ENCODE measurements at regions not wholly inside any gene's neighbourhood (a gene's known extent, or its start where the extent isn't known, plus 50 kb on each side); places are given as distances from the start of the nearest gene placed in this dataset.

- H3K79me1 ChIP-seq (ENCODE audit: low read depth, low read length), result peaks cover 1% of the 10 kb centered on the region
- no peak overlapping the region for H3K4me3 ChIP-seq (ENCODE audit: low read length in 2 of 2)
- no peak overlapping the region for H3K9ac ChIP-seq (ENCODE audit: low read depth, low read length, poor library complexity)
- no CpG with 5 or more reads among the region's 1 CpG for WGBS, 2 donors (ENCODE audit: extremely low coverage in 2 of 2, insufficient read length in 2 of 2, insufficient replicate concordance in 1 of 2)
- H3K27ac ChIP-seq (replicated peaks; ENCODE audit: low read length), result no peak overlapping the region
- H3K4me1 ChIP-seq (ENCODE audit: control insufficient read depth in 2 of 2, insufficient read depth in 1 of 2, low read depth in 1 of 2, low read length in 2 of 2), result no peaks in the 10 kb centered on the region
- H3K27me3 ChIP-seq (ENCODE audit: control insufficient read depth in 3 of 3, insufficient read depth in 3 of 3, low read depth in 1 of 3, low read length in 3 of 3), result no peaks in the 10 kb centered on the region
- H2BK12ac ChIP-seq (ENCODE audit: low read length), result no peak overlapping the region
- no peak overlapping the region for H2BK5ac ChIP-seq (ENCODE audit: low read length)
- H2BK15ac ChIP-seq (ENCODE audit: low read length), result no peak overlapping the region
- H4K91ac ChIP-seq (ENCODE audit: low read depth, low read length, poor library complexity), result no peak overlapping the region
- H3K14ac ChIP-seq (ENCODE audit: low read length), result no peak overlapping the region
- no peak overlapping the region for H2AK5ac ChIP-seq (ENCODE audit: low read depth, low read length)
- no peak overlapping the region for H4K8ac ChIP-seq (ENCODE audit: low read depth, low read length)
- H3K9me3 ChIP-seq (replicated peaks in 1 of 2; ENCODE audit: control insufficient read depth in 2 of 2, insufficient read depth in 1 of 2, low read depth in 1 of 2, low read length in 2 of 2), result no peaks in the 10 kb centered on the region
- H3K18ac ChIP-seq (ENCODE audit: low read length), result no peak overlapping the region
- no peak overlapping the region for H2AFZ ChIP-seq (ENCODE audit: low read length)
- no peaks in the 10 kb centered on the region for H3K36me3 ChIP-seq (replicated peaks in 1 of 2; ENCODE audit: control insufficient read depth in 2 of 2, insufficient read depth in 2 of 2, low read length in 2 of 2)
- no peak overlapping the region for H3K23ac ChIP-seq (ENCODE audit: low read depth, low read length, poor library complexity)
- H3K4me2 ChIP-seq (ENCODE audit: insufficient read depth, low read length, poor library complexity, severe bottlenecking), result no peak overlapping the region
- no peak overlapping the region for H2BK120ac ChIP-seq (ENCODE audit: low read depth, low read length)
- no peak for DNase-seq (ENCODE audit: low spot score)
- no peak overlapping the region for H3K4ac ChIP-seq (ENCODE audit: low read length)
Observed at GRCh38 chr10:57986422-57986821, 281.3 kb downstream of the IPMK start.

- H3K9ac ChIP-seq (ENCODE audit: low read depth, low read length, poor library complexity), result no peak overlapping the region
- no peak overlapping the region for H3K23ac ChIP-seq (ENCODE audit: low read depth, low read length, poor library complexity)
- no peak overlapping the region for H3K27ac ChIP-seq (replicated peaks; ENCODE audit: low read length)
- no peak overlapping the region for H3K18ac ChIP-seq (ENCODE audit: low read length)
- H3K14ac ChIP-seq (ENCODE audit: low read length), result no peak overlapping the region
- H3K36me3 ChIP-seq (replicated peaks in 1 of 2; ENCODE audit: control insufficient read depth in 2 of 2, insufficient read depth in 2 of 2, low read length in 2 of 2), result no peaks in the 10 kb centered on the region
- H2AK5ac ChIP-seq (ENCODE audit: low read depth, low read length), result no peak overlapping the region
- no CpG with 5 or more reads among the region's 3 CpGs for WGBS, 2 donors (ENCODE audit: extremely low coverage in 2 of 2, insufficient read length in 2 of 2, insufficient replicate concordance in 1 of 2)
- H3K79me1 ChIP-seq (ENCODE audit: low read depth, low read length), result peaks cover 1% of the 10 kb centered on the region
- H3K4me1 ChIP-seq (ENCODE audit: control insufficient read depth in 2 of 2, insufficient read depth in 1 of 2, low read depth in 1 of 2, low read length in 2 of 2), result no peaks in the 10 kb centered on the region
- H2BK15ac ChIP-seq (ENCODE audit: low read length), result no peak overlapping the region
- H4K8ac ChIP-seq (ENCODE audit: low read depth, low read length), result no peak overlapping the region
- H3K27me3 ChIP-seq (ENCODE audit: control insufficient read depth in 3 of 3, insufficient read depth in 3 of 3, low read depth in 1 of 3, low read length in 3 of 3), result no peaks in the 10 kb centered on the region
- no peak overlapping the region for H2BK12ac ChIP-seq (ENCODE audit: low read length)
- no peak overlapping the region for H3K4me2 ChIP-seq (ENCODE audit: insufficient read depth, low read length, poor library complexity, severe bottlenecking)
- no peak for DNase-seq (ENCODE audit: low spot score)
- H3K4me3 ChIP-seq (ENCODE audit: low read length in 2 of 2), result no peak overlapping the region
- no peak overlapping the region for H2BK5ac ChIP-seq (ENCODE audit: low read length)
- no peak overlapping the region for H2AFZ ChIP-seq (ENCODE audit: low read length)
- H3K9me3 ChIP-seq (replicated peaks in 1 of 2; ENCODE audit: control insufficient read depth in 2 of 2, insufficient read depth in 1 of 2, low read depth in 1 of 2, low read length in 2 of 2), result no peaks in the 10 kb centered on the region
- H3K4ac ChIP-seq (ENCODE audit: low read length), result no peak overlapping the region
- H4K91ac ChIP-seq (ENCODE audit: low read depth, low read length, poor library complexity), result no peak overlapping the region
- H2BK120ac ChIP-seq (ENCODE audit: low read depth, low read length), result no peak overlapping the region
Observed at GRCh38 chr10:57983281-57983791, 284.4 kb downstream of the IPMK start.

GRCh38 chr10:57982091-57982490 lies 285.6 kb downstream of the IPMK start:
- Histone ChIP-seq H2BK120ac (ENCODE audit: low read depth, low read length) (no peak overlapping the region), H3K27me3 (ENCODE audit: control insufficient read depth in 3 of 3, insufficient read depth in 3 of 3, low read depth in 1 of 3, low read length in 3 of 3) (no peaks in the 10 kb centered on the region), H4K91ac (ENCODE audit: low read depth, low read length, poor library complexity) (no peak overlapping the region), H3K4me1 (ENCODE audit: control insufficient read depth in 2 of 2, insufficient read depth in 1 of 2, low read depth in 1 of 2, low read length in 2 of 2) (no peaks in the 10 kb centered on the region), H3K23ac (ENCODE audit: low read depth, low read length, poor library complexity) (no peak overlapping the region), H2BK15ac (ENCODE audit: low read length) (no peak overlapping the region), H3K9me3 (replicated peaks in 1 of 2; ENCODE audit: control insufficient read depth in 2 of 2, insufficient read depth in 1 of 2, low read depth in 1 of 2, low read length in 2 of 2) (no peaks in the 10 kb centered on the region), H3K14ac (ENCODE audit: low read length) (no peak overlapping the region), H3K4ac (ENCODE audit: low read length) (no peak overlapping the region), H2AK5ac (ENCODE audit: low read depth, low read length) (no peak overlapping the region), H3K4me3 (ENCODE audit: low read length in 2 of 2) (no peak overlapping the region), H2BK5ac (ENCODE audit: low read length) (no peak overlapping the region), H3K18ac (ENCODE audit: low read length) (no peak overlapping the region), H3K36me3 (replicated peaks in 1 of 2; ENCODE audit: control insufficient read depth in 2 of 2, insufficient read depth in 2 of 2, low read length in 2 of 2) (no peaks in the 10 kb centered on the region), H2AFZ (ENCODE audit: low read length) (no peak overlapping the region), H3K27ac (replicated peaks; ENCODE audit: low read length) (no peak overlapping the region), H3K9ac (ENCODE audit: low read depth, low read length, poor library complexity) (no peak overlapping the region), H3K79me1 (ENCODE audit: low read depth, low read length) (peaks cover 1% of the 10 kb centered on the region), H4K8ac (ENCODE audit: low read depth, low read length) (no peak overlapping the region), H2BK12ac (ENCODE audit: low read length) (no peak overlapping the region), H3K4me2 (ENCODE audit: insufficient read depth, low read length, poor library complexity, severe bottlenecking) (no peak overlapping the region)
- no CpG with 5 or more reads among the region's 3 CpGs for whole genome bisulfite sequencing, 2 donors (ENCODE audit: extremely low coverage in 2 of 2, insufficient read length in 2 of 2, insufficient replicate concordance in 1 of 2)
- no peak for DNase-seq (ENCODE audit: low spot score)

- no peak overlapping the region for H2BK15ac ChIP-seq (ENCODE audit: low read length)
- H3K9me3 ChIP-seq (replicated peaks in 1 of 2; ENCODE audit: control insufficient read depth in 2 of 2, insufficient read depth in 1 of 2, low read depth in 1 of 2, low read length in 2 of 2), result no peaks in the 10 kb centered on the region
- H3K27ac ChIP-seq (replicated peaks; ENCODE audit: low read length), result no peak overlapping the region
- no peak overlapping the region for H3K4ac ChIP-seq (ENCODE audit: low read length)
- no peak overlapping the region for H2BK5ac ChIP-seq (ENCODE audit: low read length)
- H3K4me3 ChIP-seq (ENCODE audit: low read length in 2 of 2), result no peak overlapping the region
- no peak for DNase-seq (ENCODE audit: low spot score)
- H2AFZ ChIP-seq (ENCODE audit: low read length), result no peak overlapping the region
- no peak overlapping the region for H3K18ac ChIP-seq (ENCODE audit: low read length)
- no peaks in the 10 kb centered on the region for H3K4me1 ChIP-seq (ENCODE audit: control insufficient read depth in 2 of 2, insufficient read depth in 1 of 2, low read depth in 1 of 2, low read length in 2 of 2)
- no peak overlapping the region for H2AK5ac ChIP-seq (ENCODE audit: low read depth, low read length)
- H3K36me3 ChIP-seq (replicated peaks in 1 of 2; ENCODE audit: control insufficient read depth in 2 of 2, insufficient read depth in 2 of 2, low read length in 2 of 2), result no peaks in the 10 kb centered on the region
- no peak overlapping the region for H3K23ac ChIP-seq (ENCODE audit: low read depth, low read length, poor library complexity)
- no peak overlapping the region for H3K4me2 ChIP-seq (ENCODE audit: insufficient read depth, low read length, poor library complexity, severe bottlenecking)
- H4K91ac ChIP-seq (ENCODE audit: low read depth, low read length, poor library complexity), result no peak overlapping the region
- H3K79me1 ChIP-seq (ENCODE audit: low read depth, low read length), result peaks cover 1% of the 10 kb centered on the region
- no peak overlapping the region for H3K9ac ChIP-seq (ENCODE audit: low read depth, low read length, poor library complexity)
- WGBS, 2 donors (ENCODE audit: extremely low coverage in 2 of 2, insufficient read length in 2 of 2, insufficient replicate concordance in 1 of 2), result no CpG with 5 or more reads among the region's 2 CpGs
- H4K8ac ChIP-seq (ENCODE audit: low read depth, low read length), result no peak overlapping the region
- H2BK120ac ChIP-seq (ENCODE audit: low read depth, low read length), result no peak overlapping the region
- no peak overlapping the region for H3K14ac ChIP-seq (ENCODE audit: low read length)
- no peak overlapping the region for H2BK12ac ChIP-seq (ENCODE audit: low read length)
- no peaks in the 10 kb centered on the region for H3K27me3 ChIP-seq (ENCODE audit: control insufficient read depth in 3 of 3, insufficient read depth in 3 of 3, low read depth in 1 of 3, low read length in 3 of 3)
Observed at GRCh38 chr10:57979956-57980355, 287.7 kb downstream of the IPMK start.
